Endothelial cell of umbilical vein (primary cell): ENCODE measurements at regions not wholly inside any gene's neighbourhood (a gene's known extent, or its start where the extent isn't known, plus 50 kb on each side); places are given as distances from the start of the nearest gene placed in this dataset.

ENCODE experiments used
- BruUV-seq: library from RNA; stranded (reverse); fragments of 400-500 nt; replicated peaks from 2 replicates; lab custom pipeline; 2021; lab: Mats Ljungman, UMichigan
- CTCF ChIA-PET: fragments of 300-600, 350-600 bp; sonication (Branson Sonifier 250); formaldehyde crosslinking; loops from one replicate; lab custom pipeline; 2021; ENCODE audit warnings: antibody characterized with exemption, inconsistent platforms; lab: Charles Lee
- POLR2A ChIA-PET: fragments of 300-600, 350-600 bp; sonication (Branson Sonifier 250); formaldehyde crosslinking; loops from one replicate; lab custom pipeline; 2021; ENCODE audit warnings: antibody characterized with exemption, inconsistent platforms; lab: Charles Lee
- DNase-seq: peaks from one replicate; pipeline ENCODE4 v3.0.0-alpha.2; 2011; ENCODE audit warnings: low read depth, low spot score
- FAIRE-seq: peaks from 2 replicates; lab custom pipeline; 2011; peaks lifted over from hg19 to GRCh38; lab: Jason Lieb, UNC
- H2AFZ ChIP-seq: 2 replicates; pipeline ENCODE4 v1.6.0; 2012; ENCODE audit warnings: low read depth, low read length, control low read depth, inconsistent platforms
- H3K27ac ChIP-seq: 2 replicates; pipeline ENCODE4 v1.5.1; 2011; ENCODE audit warnings: low read depth, mild to moderate bottlenecking, control low read depth, low read length, moderate library complexity; ENCODE audit not compliant: insufficient read depth
- H3K27me3 ChIP-seq, 2 experiments: 2 replicates each; pipeline versions ENCODE4 v1.6.0 to v1.6.1; 2011; ENCODE audit warnings: low read length in 2 of 2, mixed read lengths in 1 of 2; ENCODE audit not compliant: control insufficient read depth in 2 of 2, insufficient read depth in 2 of 2
- H3K36me3 ChIP-seq, 2 experiments: 2 replicates in 1 of 2; 3 replicates in 1 of 2; pipeline ENCODE4 v1.5.1; 2011; ENCODE audit warnings: low read length in 2 of 2, mild to moderate bottlenecking in 1 of 2, moderate library complexity in 1 of 2; ENCODE audit not compliant: control insufficient read depth in 2 of 2, insufficient read depth in 2 of 2; ENCODE audit errors: extremely low read depth in 1 of 2
- H3K4me1 ChIP-seq: 3 replicates; pipeline ENCODE4 v1.5.1; 2011; ENCODE audit warnings: mild to moderate bottlenecking, low read length; ENCODE audit not compliant: control insufficient read depth, insufficient read depth; ENCODE audit errors: extremely low read depth
- H3K4me2 ChIP-seq: 2 replicates; pipeline ENCODE4 v1.6.1; 2011; ENCODE audit warnings: low read length, control low read depth, mixed read lengths; ENCODE audit not compliant: insufficient read depth
- H3K4me3 ChIP-seq, 3 experiments: fragments of 200-600 bp in 1 of 3; sonication (generic), shearing (Covaris generic) in 1 of 3; replicated peaks in 1 of 3; 2 replicates each; pipeline ENCODE4 v1.5.1; 2011 to 2016; ENCODE audit warnings: control low read depth in 3 of 3, low read length in 3 of 3, mild to moderate bottlenecking in 2 of 3, inconsistent platforms in 1 of 3, low read depth in 1 of 3, moderate library complexity in 1 of 3; ENCODE audit not compliant: insufficient read depth in 1 of 3
- H3K79me2 ChIP-seq: 2 replicates; pipeline ENCODE4 v1.6.0; 2012; ENCODE audit warnings: low read length, inconsistent platforms; ENCODE audit not compliant: control insufficient read depth, insufficient read depth
- H3K9ac ChIP-seq: replicated peaks from 2 replicates; pipeline ENCODE3; 2011; ENCODE audit warnings: low read length, control low read depth; ENCODE audit not compliant: insufficient read depth; ENCODE audit errors: extremely low read depth
- H3K9me1 ChIP-seq: replicated peaks from 3 replicates; pipeline ENCODE4 v1.6.0; 2011; ENCODE audit warnings: mild to moderate bottlenecking, low read length; ENCODE audit not compliant: control insufficient read depth, insufficient read depth; ENCODE audit errors: extremely low read depth
- H3K9me3 ChIP-seq: replicated peaks from 2 replicates; pipeline ENCODE4 v1.5.1; 2012; ENCODE audit warnings: low read length, inconsistent platforms; ENCODE audit not compliant: control insufficient read depth, insufficient read depth
- H4K20me1 ChIP-seq: replicated peaks from 2 replicates; pipeline ENCODE3; 2011; ENCODE audit warnings: mild to moderate bottlenecking, low read length; ENCODE audit not compliant: control insufficient read depth, insufficient read depth; ENCODE audit errors: extremely low read depth
- CTCF ChIP-seq, 2 donors: IDR thresholded peaks; 1 replicate in 1 of 2; 2 replicates in 1 of 2; pipeline ENCODE4 v1.5.1; 2011; ENCODE audit warnings: low read length in 2 of 2, mild to moderate bottlenecking in 2 of 2, moderate library complexity in 2 of 2, control low read depth in 1 of 2, inconsistent platforms in 1 of 2, low read depth in 1 of 2; ENCODE audit not compliant: insufficient read depth in 1 of 2; ENCODE audit errors: extremely low read depth in 1 of 2
- EZH2 ChIP-seq: IDR thresholded peaks from 2 replicates; pipeline ENCODE4 v1.6.1; 2012; ENCODE audit warnings: borderline replicate concordance, low read depth, mild to moderate bottlenecking, moderate library complexity, low read length, inconsistent platforms; ENCODE audit not compliant: severe bottlenecking
- FOS ChIP-seq: IDR thresholded peaks from 2 replicates; pipeline ENCODE4 v1.6.1; 2011; ENCODE audit warnings: mild to moderate bottlenecking, low read length, moderate library complexity, borderline replicate concordance; ENCODE audit not compliant: insufficient read depth
- GATA2 ChIP-seq: IDR thresholded peaks from 2 replicates; pipeline ENCODE4 v1.7.0; 2011; ENCODE audit warnings: low read depth, mild to moderate bottlenecking, moderate library complexity, mixed read lengths, low read length; ENCODE audit not compliant: insufficient read length, insufficient read depth
- JUN ChIP-seq: IDR thresholded peaks from 2 replicates; pipeline ENCODE4 v1.6.1; 2011; ENCODE audit warnings: borderline replicate concordance, low read depth; ENCODE audit not compliant: insufficient read length, insufficient read depth
- MYC ChIP-seq: IDR thresholded peaks from one replicate; pipeline ENCODE4 v1.6.1; 2011; ENCODE audit warnings: mild to moderate bottlenecking, low read depth, low read length
- POLR2A ChIP-seq: IDR thresholded peaks from 2 replicates; pipeline ENCODE4 v1.6.1; 2012; ENCODE audit warnings: low read depth, mild to moderate bottlenecking, control low read depth, low read length
- POLR2AphosphoS5 ChIP-seq: IDR thresholded peaks from 2 replicates; pipeline ENCODE4 v1.6.1; 2012; ENCODE audit warnings: low read depth, mild to moderate bottlenecking, control low read depth, low read length, moderate library complexity; ENCODE audit not compliant: insufficient read depth
- dilution Hi-C: fragments of 300-500 bp; cut with MboI; formaldehyde crosslinking; loops from one replicate; pipeline ENCODE4 v1.15.0; 2019; ENCODE audit warnings: low sequenced_read_pairs; ENCODE audit not compliant: extremely low pct_ligation_motif_present
- intact Hi-C: fragments of 100-400 bp; cut with micrococcal nuclease; formaldehyde crosslinking; loops from one replicate; pipeline ENCODE4 v1.10.0; 2022
- TF ChIP-seq, protein P1 (sequence below): IDR thresholded peaks from 2 replicates; pipeline ENCODE4 v1.6.1; 2011; ENCODE audit not compliant: insufficient read depth, insufficient read length

DNA sequence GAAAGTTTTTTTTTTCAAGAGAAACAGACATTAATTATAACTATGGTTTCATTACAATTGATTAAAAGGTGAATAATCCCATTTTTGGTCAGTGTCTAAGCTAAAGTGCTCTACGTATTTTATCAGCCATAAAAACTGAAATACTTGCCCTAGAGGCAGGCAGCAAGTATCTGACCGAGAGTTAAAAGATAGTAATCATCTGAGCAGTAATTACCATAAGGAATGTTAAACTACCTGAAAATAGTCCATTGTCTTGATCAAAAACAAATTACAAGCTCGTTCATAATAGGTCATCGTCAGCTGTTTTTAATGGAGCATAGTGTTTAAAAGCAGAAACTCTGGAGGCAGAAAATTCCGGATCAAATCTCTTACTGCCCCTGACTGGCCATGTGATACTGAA lies 105.7 kb upstream of the ZEB2 start:
- Histone ChIP-seq H4K20me1 (no peaks in the 10 kb centered on the region), H3K36me3 (no peaks in the 10 kb centered on the region), H3K9me1 (no peaks in the 10 kb centered on the region), H2AFZ (no peak overlapping the region), H3K4me2 (no peak overlapping the region), H3K27ac (no peak overlapping the region), H3K4me3 (no peak overlapping the region), H3K4me1 (no peaks in the 10 kb centered on the region), H3K79me2 (no peaks in the 10 kb centered on the region), H3K27me3 (no peaks in the 10 kb centered on the region), H3K9me3 (no peaks in the 10 kb centered on the region), H3K9ac (no peak overlapping the region)
- FAIRE-seq (no peak), DNase-seq (no peak)
- ChIA-PET POLR2A (no interaction called here), CTCF (interaction anchor here (1.1 to 1.3 kb wide), 2 partner anchors 9 to 1127 kb away, joined by 3 to 4 read pairs; no protein-coding TSS in a partner anchor)
- no TSS peak for BruUV-seq
- dilution Hi-C loops (no loop called here), intact Hi-C loops (no loop called here)
- TF ChIP-seq POLR2A (no peak), JUN (no peak), CTCF (IDR thresholded peaks at IDR 0.05; ENCODE audit: extremely low read depth in 1 of 2, insufficient read depth in 1 of 2, low read depth in 1 of 2, low read length in 2 of 2) (no peak), FOS (no peak), GATA2 (no peak), POLR2AphosphoS5 (no peak), EZH2 (no peak), MYC (no peak)
- TF ChIP-seq, protein P1, sequence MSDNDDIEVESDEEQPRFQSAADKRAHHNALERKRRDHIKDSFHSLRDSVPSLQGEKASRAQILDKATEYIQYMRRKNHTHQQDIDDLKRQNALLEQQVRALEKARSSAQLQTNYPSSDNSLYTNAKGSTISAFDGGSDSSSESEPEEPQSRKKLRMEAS: no peak
